Astrocyte (in vitro differentiated cells and primary cell): ENCODE measurements at regions not wholly inside any gene's neighbourhood (a gene's known extent, or its start where the extent isn't known, plus 50 kb on each side); places are given as distances from the start of the nearest gene placed in this dataset.

ENCODE experiments used
- CTCF ChIP-seq: IDR thresholded peaks from 2 replicates; pipeline ENCODE4 v1.5.1; 2011; ENCODE audit warnings: low read depth, mild to moderate bottlenecking, inconsistent platforms, low read length, moderate library complexity; ENCODE audit not compliant: insufficient read depth
- EZH2 ChIP-seq: IDR thresholded peaks from 2 replicates; pipeline ENCODE4 v1.6.1; 2012; ENCODE audit warnings: mild to moderate bottlenecking, low read length, inconsistent platforms; ENCODE audit not compliant: insufficient read depth

DNA sequence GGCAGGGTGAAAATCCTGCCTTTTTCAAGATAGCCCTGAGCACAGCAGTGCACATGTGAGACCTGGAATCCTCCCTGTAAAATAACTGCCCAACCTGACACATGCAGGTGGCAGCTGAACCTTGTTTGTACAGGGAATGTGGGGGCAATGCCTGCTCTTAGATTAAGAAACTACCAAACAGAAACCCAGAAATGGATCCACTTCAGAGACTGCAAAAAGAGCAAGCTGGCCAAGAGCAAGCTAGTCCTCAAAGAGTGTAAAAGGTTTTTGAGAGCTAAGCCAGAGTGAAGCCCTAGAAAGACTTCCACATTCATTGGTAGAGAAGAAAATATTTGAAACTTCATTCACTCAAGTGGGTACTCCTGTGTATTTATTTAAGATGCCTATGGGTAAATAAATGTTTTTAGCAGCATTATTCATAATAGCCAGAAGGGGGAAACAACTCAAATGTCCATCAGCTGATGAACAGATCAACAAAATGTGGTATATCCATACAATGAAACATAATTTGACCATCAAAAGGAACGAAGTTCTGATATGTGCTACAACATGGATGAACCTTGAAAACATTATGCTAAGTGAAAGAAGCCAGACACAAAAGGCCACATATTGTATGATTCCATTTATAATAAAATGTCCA lies 96.0 kb upstream of the TSC22D2 start:
- TF ChIP-seq CTCF (no peak), EZH2 (no peak)
